ENCODE measurements at regions not wholly inside any gene's neighbourhood (a gene's known extent, or its start where the extent isn't known, plus 50 kb on each side); places are given as distances from the start of the nearest gene placed in this dataset.

GRCh38 chr5:167819406-167819805, 472.0 kb upstream of the WWC1 start:
- no peak overlapping the region for H3K4me3 ChIP-seq (ENCODE audit: low read length)
- no peak for TF ChIP-seq CTCF (conservative IDR thresholded peaks at IDR 0.05; ENCODE audit: low read depth, low read length)
- DNase-seq (ENCODE audit: low read depth), result no peak

DNA sequence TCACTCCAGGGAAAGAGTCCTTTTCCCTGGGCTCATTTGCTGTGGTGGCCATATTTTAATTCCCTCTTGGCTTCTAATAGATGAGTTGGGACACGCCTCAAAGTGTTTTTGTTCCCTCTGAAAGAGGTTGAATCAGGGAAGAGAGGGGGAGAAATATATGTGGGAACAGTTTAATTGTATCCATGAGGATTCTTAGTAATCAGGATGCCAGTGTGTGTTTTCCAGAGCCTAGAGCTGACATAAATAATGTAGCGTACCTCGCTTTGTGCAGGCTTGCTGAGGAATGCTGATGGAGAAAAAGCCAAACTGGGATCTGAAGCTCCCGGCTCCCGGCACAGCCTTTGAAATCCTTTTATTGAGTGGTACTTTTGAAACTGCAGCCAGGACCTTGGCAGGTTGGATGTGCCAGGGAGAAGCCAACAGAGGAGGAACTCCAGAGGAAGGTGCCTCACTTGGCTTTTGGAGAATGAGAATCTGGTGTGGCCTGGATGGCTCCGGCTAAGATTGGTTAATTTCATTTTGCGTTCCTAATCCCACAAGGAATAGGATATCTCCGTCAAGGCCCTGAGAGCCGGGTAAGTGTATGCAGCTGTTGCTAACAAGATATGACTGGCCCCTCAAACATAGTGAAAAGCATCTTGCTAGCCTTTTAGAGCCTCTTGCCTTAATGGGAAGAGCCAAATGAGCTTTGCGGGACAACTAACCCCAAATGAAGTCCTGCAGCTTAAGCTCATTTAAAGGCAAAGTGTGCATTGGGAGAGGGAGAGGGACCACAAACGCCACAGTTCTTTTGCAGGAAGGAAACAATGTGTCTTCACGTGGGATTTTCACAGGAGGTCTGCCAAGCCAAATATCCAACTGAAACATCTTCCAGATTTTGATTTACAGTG, 471.1 kb upstream of the WWC1 start:
- H3K4me3 ChIP-seq (ENCODE audit: low read length), result no peak overlapping the region
- no peak for TF ChIP-seq CTCF (conservative IDR thresholded peaks at IDR 0.05; ENCODE audit: low read depth, low read length)
- no peak for DNase-seq (ENCODE audit: low read depth)

DNA sequence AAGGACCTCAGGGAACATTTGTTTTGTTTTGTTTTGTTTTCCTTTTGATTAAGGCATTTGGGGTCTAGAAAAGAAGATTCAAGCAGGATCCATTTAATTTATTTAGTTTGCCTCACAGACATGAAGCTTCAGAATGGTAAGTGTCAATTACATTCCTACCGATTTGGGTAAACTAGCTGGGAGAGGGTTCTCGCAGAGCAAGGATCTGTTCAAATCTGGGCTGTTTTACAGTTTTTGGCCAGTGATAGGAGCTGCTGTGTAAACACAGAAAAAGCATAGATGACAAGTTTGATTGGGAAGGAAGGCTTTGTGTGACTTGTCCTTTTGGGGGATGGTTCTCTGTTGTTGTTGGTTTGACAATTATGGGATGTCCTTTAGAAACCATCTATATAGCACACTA, 470.3 kb upstream of the WWC1 start:
- H3K4me3 ChIP-seq (ENCODE audit: low read length), result no peak overlapping the region
- TF ChIP-seq CTCF (conservative IDR thresholded peaks at IDR 0.05; ENCODE audit: low read depth, low read length), result no peak
- DNase-seq (ENCODE audit: low read depth), result no peak

DNA sequence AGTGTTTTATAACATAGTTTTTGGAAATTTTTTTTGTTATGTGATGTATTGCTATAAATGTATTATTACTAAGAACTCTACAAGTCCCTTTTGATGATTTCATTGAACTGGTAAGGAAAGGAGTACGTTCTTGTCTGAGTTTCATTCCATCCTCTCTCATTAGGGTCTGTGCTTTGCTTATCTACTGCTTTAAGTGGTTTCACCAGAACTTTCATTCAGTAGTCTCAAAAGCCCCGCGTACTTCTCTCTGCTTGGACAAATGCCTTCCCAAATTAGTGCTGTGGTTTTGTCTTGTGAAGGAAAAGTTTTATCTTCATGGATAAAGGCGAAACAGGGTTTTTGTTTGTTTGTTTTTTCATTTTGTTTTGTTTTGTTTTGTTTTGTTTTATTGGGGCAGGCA, 469.8 kb upstream of the WWC1 start:
- DNase-seq (ENCODE audit: low read depth), result no peak
- H3K4me3 ChIP-seq (ENCODE audit: low read length), result no peak overlapping the region
- no peak for TF ChIP-seq CTCF (conservative IDR thresholded peaks at IDR 0.05; ENCODE audit: low read depth, low read length)

DNA sequence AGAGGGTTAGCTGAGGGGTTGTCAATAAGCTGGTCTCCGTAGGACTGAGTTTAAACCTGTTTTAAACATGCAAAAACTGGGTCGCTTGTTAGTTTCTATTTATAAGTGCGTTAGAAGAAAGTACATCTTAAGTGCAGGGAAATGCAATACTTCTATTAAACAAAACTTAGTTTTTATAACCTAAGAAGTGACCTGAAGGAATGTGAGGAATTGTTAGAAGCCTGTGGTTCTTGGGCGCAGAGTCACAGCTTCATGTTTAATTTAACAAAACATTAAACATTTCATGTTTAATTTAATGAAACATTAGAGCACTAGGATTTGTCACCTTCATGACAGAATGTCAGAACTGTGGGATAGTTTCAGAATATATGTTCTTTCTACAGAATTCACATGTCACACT, 469.2 kb upstream of the WWC1 start:
- TF ChIP-seq CTCF (conservative IDR thresholded peaks at IDR 0.05; ENCODE audit: low read depth, low read length), result no peak
- no peak overlapping the region for H3K4me3 ChIP-seq (ENCODE audit: low read length)
- DNase-seq (ENCODE audit: low read depth), result no peak

DNA sequence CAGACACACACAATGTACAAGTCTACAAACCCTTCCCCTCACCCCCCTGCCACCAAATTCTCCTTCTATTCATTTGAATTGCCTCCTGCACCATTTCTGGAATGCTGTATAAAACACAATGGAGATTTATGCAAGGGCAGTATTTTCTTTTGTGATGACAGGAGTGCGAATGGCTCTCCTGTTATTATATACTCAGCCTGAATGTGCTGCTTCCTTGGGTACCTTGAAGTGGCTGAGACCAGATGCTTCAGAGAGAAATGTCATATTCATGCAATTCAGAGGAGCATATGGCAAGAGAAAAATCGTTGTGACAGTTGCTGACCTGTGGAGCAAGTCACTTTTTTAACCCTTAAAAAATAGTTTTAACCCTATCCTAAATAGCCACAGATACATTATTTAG, 468.0 kb upstream of the WWC1 start:
- no peak overlapping the region for H3K4me3 ChIP-seq (ENCODE audit: low read length)
- TF ChIP-seq CTCF (conservative IDR thresholded peaks at IDR 0.05; ENCODE audit: low read depth, low read length), result no peak
- DNase-seq (ENCODE audit: low read depth), result no peak

GRCh38 chr5:167827766-167828165, 463.7 kb upstream of the WWC1 start:
- DNase-seq (ENCODE audit: low read depth), result no peak
- no peak for TF ChIP-seq CTCF (conservative IDR thresholded peaks at IDR 0.05; ENCODE audit: low read depth, low read length)
- no peak overlapping the region for H3K4me3 ChIP-seq (ENCODE audit: low read length)
